Mononuclear cell (primary cell): ENCODE measurements at regions not wholly inside any gene's neighbourhood (a gene's known extent, or its start where the extent isn't known, plus 50 kb on each side); places are given as distances from the start of the nearest gene placed in this dataset.

Source experiments
- H3K27me3 ChIP-seq: 2 replicates; pipeline ENCODE4 v1.6.0; 2011; ENCODE audit warnings: low read length, control low read depth; ENCODE audit not compliant: insufficient read depth
- H3K4me1 ChIP-seq: 2 replicates; pipeline ENCODE4 v1.5.1; 2011; ENCODE audit warnings: mild to moderate bottlenecking, low read length, control low read depth; ENCODE audit not compliant: insufficient read depth
- H3K4me3 ChIP-seq: 2 replicates; pipeline ENCODE4 v1.5.1; 2011; ENCODE audit warnings: mild to moderate bottlenecking, low read length, moderate library complexity
- H3K9me3 ChIP-seq: 2 replicates; pipeline ENCODE4 v1.5.1; 2011; ENCODE audit warnings: low read depth, mild to moderate bottlenecking, control low read depth, low read length

DNA sequence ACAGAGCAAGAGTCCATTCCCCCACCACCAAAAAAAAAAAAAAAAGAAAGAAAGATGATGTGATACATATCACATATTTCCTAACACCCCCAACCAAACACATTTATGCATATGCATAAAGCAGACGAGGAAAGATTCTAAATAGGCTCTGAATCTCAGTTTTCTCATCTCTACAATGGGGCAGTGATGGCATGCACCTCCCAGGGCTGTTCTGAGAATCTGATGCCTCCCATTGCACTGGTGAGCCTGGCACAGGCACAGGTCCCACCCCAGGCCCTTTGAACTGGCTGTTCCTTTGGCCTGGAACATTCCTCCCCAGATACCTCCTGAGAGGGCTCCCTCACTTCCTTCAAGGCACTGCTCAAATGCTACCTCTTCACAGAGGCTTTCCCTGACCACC lies 116.5 kb downstream of the C9orf50 start:
- Histone ChIP-seq H3K4me3 (no peak overlapping the region), H3K9me3 (no peaks in the 10 kb centered on the region), H3K4me1 (no peaks in the 10 kb centered on the region), H3K27me3 (no peaks in the 10 kb centered on the region)

GRCh38 chr9:129501771-129502319 lies 119.1 kb downstream of the C9orf50 start:
- peaks cover 3% of the 10 kb centered on the region for H3K4me1 ChIP-seq
- no peak overlapping the region for H3K4me3 ChIP-seq
- H3K27me3 ChIP-seq = no peaks in the 10 kb centered on the region
- H3K9me3 ChIP-seq = no peaks in the 10 kb centered on the region

DNA sequence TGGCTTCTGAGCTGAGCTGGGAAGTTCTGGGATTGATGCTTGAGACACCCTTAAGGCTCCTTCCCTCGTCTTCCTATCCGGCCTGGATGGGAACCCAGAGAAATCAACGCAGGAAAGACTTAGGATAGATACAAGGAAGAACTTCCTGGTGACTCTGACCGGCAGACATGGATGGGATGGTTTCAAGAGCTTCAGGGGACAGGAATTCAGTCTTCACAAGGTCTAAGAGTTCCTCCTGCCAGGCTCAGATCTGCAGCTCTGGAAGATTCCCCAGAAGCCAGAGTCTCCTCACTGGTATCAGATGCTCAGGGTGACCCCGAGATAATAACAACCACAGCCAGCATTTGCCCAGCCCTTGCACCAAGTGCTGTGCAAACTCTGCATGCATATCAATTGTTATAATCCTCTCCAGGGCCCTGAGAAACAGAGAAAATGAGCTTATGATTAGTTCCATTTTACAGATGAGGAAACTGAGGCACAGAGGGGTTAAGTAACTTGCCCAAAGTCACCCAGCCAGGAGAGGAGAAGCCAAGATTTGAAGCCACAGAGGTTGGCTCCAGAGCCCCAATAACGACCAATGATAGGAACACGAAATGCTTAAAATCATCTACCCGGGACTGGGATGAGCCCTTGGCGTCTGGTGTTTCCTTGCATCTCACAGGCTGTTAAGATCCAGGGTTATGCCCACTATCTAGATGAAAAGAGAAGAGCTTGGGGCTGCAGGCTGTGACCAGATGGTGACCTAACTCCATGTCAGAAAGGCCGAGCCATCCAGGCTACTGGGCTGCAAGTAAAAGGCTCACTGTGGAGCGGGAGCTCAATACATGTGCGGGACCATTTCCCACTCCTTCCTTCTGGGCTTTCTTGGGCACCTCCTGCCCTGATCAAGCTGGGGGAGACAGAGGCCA lies 119.8 kb downstream of the C9orf50 start:
- H3K4me1 ChIP-seq = peaks cover 10% of the 10 kb centered on the region
- no peaks in the 10 kb centered on the region for H3K9me3 ChIP-seq
- H3K4me3 ChIP-seq = no peak overlapping the region
- H3K27me3 ChIP-seq = no peaks in the 10 kb centered on the region

DNA sequence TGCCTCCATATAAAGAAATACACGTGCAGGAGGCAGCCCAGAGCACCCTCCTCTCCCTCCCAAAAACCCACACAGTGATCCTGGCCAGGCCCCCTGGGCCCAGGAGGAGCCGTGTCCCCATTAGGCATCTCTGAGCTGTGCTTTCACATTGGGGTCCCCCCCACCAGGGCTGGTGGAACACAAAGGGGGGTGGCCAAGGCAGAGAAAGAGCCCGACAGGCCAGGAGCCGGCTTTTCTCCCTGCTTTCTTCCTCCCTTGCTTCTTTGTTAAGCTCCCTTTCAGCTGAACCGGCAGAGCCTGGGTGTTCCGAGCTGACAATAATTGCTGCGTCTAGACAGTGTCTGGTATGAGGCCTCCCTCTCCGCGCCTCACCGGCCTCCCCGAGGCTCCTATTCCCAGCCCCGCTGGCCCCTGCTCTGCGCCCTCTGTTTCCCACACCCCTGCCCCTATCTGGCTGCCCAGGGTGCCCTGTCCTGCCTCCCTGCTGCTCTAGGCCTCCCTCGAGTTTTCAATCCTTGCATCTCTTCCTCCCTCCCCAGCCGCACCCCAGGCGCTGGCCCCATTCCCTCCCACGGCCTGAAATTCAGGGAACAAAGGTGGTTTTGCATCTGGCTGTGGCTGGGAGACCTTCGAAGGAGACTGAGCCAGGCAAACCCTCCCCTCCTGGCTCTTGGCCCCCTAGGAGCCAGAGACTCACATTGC lies 120.6 kb downstream of the C9orf50 start:
- H3K9me3 ChIP-seq = no peaks in the 10 kb centered on the region
- no peak overlapping the region for H3K4me3 ChIP-seq
- no peaks in the 10 kb centered on the region for H3K27me3 ChIP-seq
- peaks cover 18% of the 10 kb centered on the region for H3K4me1 ChIP-seq

GRCh38 chr9:129498451-129499384 lies 122.2 kb downstream of the C9orf50 start:
- Histone ChIP-seq H3K4me1 (peaks cover 23% of the 10 kb centered on the region), H3K4me3 (no peak overlapping the region), H3K27me3 (no peaks in the 10 kb centered on the region), H3K9me3 (no peaks in the 10 kb centered on the region)

DNA sequence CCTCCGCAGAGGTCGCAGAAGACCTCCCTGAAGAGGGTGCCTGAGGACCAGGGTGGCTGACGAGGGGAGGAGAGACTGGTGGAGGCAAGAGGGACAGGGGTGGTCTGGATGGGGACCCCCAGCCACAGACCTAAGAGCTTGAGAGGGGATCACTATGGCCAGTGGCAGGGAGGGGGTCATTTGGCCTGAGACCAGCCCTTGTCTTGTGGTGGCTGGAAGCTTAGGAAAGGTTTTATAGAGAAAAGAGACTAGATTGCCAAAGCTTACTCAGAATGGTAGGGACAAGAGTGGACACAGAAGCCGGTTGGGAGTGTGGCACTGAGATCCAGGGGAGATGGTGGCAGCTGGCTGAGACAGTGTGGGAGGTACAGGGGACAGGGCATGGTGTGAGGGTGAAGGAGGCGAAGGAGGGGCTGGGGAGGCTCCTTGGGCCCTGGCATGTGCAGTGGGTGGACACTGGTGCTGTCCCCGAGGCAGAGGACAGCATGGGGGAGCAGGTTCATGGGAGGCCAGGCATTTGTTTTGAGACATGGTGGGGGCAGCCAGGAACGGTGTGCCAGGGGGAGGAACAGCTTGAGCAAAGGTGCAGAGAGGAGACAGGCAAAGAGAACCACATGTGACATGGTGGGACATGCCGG lies 123.0 kb downstream of the C9orf50 start:
- H3K4me1 ChIP-seq = peaks cover 23% of the 10 kb centered on the region

GRCh38 chr9:129497005-129497812 lies 123.7 kb downstream of the C9orf50 start:
- Histone ChIP-seq H3K9me3 (no peaks in the 10 kb centered on the region), H3K4me1 (peaks cover 23% of the 10 kb centered on the region), H3K27me3 (no peaks in the 10 kb centered on the region), H3K4me3 (peak overlapping the region; percentile 50)

More for the DNA sequence above, 123.0 kb downstream of the C9orf50 start:
- no peaks in the 10 kb centered on the region for H3K9me3 ChIP-seq
- H3K27me3 ChIP-seq = no peaks in the 10 kb centered on the region
- H3K4me3 ChIP-seq = no peak overlapping the region

- peaks cover 29% of the 10 kb centered on the region for H3K4me1 ChIP-seq
- H3K9me3 ChIP-seq = no peaks in the 10 kb centered on the region
- peak overlapping the region; percentile 50 for H3K4me3 ChIP-seq
- no peaks in the 10 kb centered on the region for H3K27me3 ChIP-seq
Measured at GRCh38 chr9:129496473-129497004, 124.4 kb downstream of the C9orf50 start.

- peaks cover 36% of the 10 kb centered on the region for H3K4me1 ChIP-seq
- no peaks in the 10 kb centered on the region for H3K27me3 ChIP-seq
- H3K4me3 ChIP-seq = peak overlapping the region; percentile 50
- no peaks in the 10 kb centered on the region for H3K9me3 ChIP-seq
Measured at GRCh38 chr9:129495620-129496472, 125.1 kb downstream of the C9orf50 start.

DNA sequence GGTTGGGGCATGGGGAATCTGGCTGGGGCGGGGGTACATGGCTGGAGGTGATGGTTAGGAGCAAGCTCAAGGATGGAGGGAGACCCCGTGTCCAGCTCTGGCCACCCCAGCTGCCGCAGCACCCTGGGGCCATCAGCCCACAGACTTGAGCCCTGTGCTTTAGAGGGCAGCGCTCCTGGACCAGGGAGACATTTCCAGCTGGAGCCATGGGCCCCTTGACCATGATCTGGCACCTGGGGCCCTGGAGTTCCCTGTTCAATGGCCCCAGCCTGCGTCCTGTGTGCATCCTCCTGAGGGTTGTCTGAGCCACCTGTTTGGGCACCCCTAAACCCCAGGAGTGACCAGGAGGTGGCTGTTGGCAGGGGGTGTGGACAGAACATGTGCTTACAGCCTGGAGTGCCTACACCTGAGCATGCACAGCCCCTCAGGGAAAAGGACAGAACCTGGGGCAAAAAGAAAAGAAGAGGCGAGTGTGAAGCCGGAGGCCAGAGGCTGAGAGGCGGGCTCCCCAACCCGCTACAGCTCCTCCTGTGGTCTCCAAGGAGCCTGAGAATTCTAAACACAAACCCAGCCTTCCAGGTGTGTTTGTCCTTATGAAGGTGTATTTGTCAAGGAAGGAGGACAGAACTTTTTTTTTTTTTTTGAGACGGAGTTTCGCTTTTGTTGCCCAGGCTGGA lies 126.7 kb downstream of the C9orf50 start:
- no peaks in the 10 kb centered on the region for H3K27me3 ChIP-seq
- peaks cover 52% of the 10 kb centered on the region for H3K4me1 ChIP-seq
- no peak overlapping the region for H3K4me3 ChIP-seq
- no peaks in the 10 kb centered on the region for H3K9me3 ChIP-seq

DNA sequence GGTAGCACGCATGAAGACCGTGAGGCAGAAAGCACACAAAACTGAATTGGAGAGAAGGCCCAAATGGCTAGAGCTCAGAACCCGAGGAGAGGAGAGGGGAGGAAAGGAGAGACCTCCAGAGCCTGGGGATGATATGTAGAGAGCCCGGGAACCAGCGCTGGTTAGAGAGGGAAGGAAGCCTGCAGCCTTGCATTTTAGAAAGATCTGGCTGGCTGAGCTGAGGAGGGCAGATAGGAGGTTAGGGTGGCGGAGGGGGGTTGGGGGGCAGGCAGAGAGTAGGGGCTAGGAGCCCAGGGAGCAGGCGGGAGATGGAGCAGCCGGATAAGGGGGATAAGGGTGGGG lies 127.2 kb downstream of the C9orf50 start:
- H3K9me3 ChIP-seq = no peaks in the 10 kb centered on the region
- H3K4me3 ChIP-seq = no peak overlapping the region
- H3K27me3 ChIP-seq = no peaks in the 10 kb centered on the region
- peaks cover 58% of the 10 kb centered on the region for H3K4me1 ChIP-seq

DNA sequence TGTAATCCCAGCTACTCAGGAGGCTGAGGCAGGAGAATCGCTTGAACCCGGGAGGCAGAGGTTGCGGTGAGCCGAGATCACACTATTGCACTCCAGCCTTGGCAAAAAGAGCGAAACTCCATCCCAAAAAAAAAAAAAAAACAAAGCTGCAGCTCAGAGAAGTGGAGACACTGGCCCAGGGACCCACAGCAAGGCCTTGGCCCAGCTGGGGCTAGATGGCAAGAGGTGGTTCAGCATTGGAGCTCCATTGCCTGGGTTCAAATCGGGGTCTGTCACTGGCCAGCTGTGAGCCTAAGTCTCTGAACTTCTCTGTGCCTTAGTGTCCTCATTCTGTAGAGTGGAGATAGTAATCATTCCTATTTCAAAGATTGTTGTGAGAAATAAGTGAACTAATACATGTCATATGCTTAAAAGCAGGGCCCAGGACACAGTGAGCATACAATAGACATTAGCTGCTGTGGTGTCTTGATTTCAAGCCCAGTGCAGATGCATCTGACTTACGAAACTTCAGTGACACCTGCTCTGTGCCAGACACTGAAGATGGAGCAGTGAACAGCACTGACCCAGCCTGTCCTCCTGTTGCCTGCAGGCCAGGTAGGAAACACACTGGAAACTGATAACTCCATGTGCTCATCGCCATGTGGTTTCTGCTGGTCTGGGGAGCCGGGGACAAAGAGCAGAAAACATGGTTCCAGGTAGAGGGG lies 127.7 kb downstream of the C9orf50 start:
- Histone ChIP-seq H3K4me3 (no peak overlapping the region), H3K27me3 (no peaks in the 10 kb centered on the region), H3K9me3 (no peaks in the 10 kb centered on the region), H3K4me1 (peaks cover 59% of the 10 kb centered on the region)
